ENCODE measurements at regions not wholly inside any gene's neighbourhood (a gene's known extent, or its start where the extent isn't known, plus 50 kb on each side); places are given as distances from the start of the nearest gene placed in this dataset.

DNA sequence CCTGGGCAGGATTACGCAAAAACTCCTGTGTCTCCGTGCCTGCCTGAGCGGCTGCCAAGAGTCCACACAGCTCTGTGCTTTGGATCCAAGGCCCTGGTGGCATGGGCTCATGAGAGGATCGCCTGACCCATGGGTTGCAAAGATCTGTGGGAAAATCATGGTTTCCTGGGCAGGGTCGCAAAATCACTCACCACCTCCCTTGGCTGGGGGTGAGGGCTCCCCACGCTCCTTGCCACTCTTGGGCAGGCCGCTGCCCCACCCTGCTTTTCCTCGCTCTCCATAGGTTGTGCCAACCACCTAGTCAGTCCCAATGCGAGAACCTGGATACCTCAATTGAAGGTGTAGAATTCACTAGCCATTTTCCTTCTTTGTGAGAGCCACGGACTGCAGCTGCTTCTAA is 66.5 kb upstream of the MAGEB18 start:
- H3K27ac Mint-ChIP-seq (ENCODE audit: low read depth, unreplicated experiment), result no peak overlapping the region
- no peak overlapping the region for H3K4me3 Mint-ChIP-seq (ENCODE audit: unreplicated experiment)
- CTCF ChIA-PET, result interaction anchor here (0.6 to 0.7 kb wide), 2 partner anchors 12 to 130 kb away, joined by 3 read pairs; no protein-coding TSS in a partner anchor
- intact Hi-C loops (cut with micrococcal nuclease), result no loop called here
- BruUV-seq (replicated peaks), result no TSS peak
- TF ChIP-seq, protein P1, sequence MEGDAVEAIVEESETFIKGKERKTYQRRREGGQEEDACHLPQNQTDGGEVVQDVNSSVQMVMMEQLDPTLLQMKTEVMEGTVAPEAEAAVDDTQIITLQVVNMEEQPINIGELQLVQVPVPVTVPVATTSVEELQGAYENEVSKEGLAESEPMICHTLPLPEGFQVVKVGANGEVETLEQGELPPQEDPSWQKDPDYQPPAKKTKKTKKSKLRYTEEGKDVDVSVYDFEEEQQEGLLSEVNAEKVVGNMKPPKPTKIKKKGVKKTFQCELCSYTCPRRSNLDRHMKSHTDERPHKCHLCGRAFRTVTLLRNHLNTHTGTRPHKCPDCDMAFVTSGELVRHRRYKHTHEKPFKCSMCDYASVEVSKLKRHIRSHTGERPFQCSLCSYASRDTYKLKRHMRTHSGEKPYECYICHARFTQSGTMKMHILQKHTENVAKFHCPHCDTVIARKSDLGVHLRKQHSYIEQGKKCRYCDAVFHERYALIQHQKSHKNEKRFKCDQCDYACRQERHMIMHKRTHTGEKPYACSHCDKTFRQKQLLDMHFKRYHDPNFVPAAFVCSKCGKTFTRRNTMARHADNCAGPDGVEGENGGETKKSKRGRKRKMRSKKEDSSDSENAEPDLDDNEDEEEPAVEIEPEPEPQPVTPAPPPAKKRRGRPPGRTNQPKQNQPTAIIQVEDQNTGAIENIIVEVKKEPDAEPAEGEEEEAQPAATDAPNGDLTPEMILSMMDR (IDR thresholded peaks at IDR 0.05; ENCODE audit: unreplicated experiment), result no peak
- POLR2A ChIA-PET, result no interaction called here
- no peak for DNase-seq (ENCODE audit: unreplicated experiment)
- no peaks in the 10 kb centered on the region for H3K27me3 Mint-ChIP-seq (ENCODE audit: insufficient read depth, unreplicated experiment)
- no peaks in the 10 kb centered on the region for H3K9me3 Mint-ChIP-seq (ENCODE audit: unreplicated experiment)
- no peaks in the 10 kb centered on the region for H3K36me3 Mint-ChIP-seq (ENCODE audit: insufficient read depth, unreplicated experiment)
- H3K4me1 Mint-ChIP-seq (ENCODE audit: insufficient read depth, unreplicated experiment), result no peaks in the 10 kb centered on the region

DNA sequence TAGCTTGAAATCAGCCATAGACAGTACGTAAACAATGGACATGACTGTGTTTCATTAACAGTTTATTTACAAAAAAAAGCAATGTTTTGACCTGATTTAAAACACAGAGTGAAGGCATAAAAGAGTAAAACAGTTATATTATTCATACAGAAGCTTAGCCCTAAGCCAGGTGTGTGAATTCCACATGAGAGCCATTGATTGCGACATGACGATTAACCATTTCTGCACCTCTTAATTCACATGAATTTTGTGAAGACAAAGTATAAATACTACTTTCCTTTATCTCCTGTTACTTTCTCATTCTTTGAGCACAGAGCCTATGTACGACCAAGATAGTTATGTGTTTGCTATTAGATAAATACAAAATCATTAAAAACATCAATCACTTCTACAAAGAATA is 55.0 kb upstream of the MAGEB18 start:
- Mint-ChIP-seq H3K9me3 (ENCODE audit: unreplicated experiment) (peaks cover 4% of the 10 kb centered on the region), H3K4me1 (ENCODE audit: insufficient read depth, unreplicated experiment) (no peaks in the 10 kb centered on the region), H3K36me3 (ENCODE audit: insufficient read depth, unreplicated experiment) (no peaks in the 10 kb centered on the region), H3K27ac (ENCODE audit: low read depth, unreplicated experiment) (no peak overlapping the region), H3K27me3 (ENCODE audit: insufficient read depth, unreplicated experiment) (no peaks in the 10 kb centered on the region), H3K4me3 (ENCODE audit: unreplicated experiment) (no peak overlapping the region)
- CTCF ChIA-PET, result no interaction called here
- TF ChIP-seq, protein P1 (IDR thresholded peaks at IDR 0.05; ENCODE audit: unreplicated experiment), result no peak
- intact Hi-C loops (cut with micrococcal nuclease), result no loop called here
- BruUV-seq (replicated peaks), result no TSS peak
- POLR2A ChIA-PET, result no interaction called here
- no peak for DNase-seq (ENCODE audit: unreplicated experiment)

Data from MCF 10A (cell line).